Calu3 (cell line): ENCODE measurements at regions not wholly inside any gene's neighbourhood (a gene's known extent, or its start where the extent isn't known, plus 50 kb on each side); places are given as distances from the start of the nearest gene placed in this dataset.

Experiments used
- BruUV-seq: library from RNA; stranded (reverse); fragments of 400-500 nt; replicated peaks from 2 replicates; lab custom pipeline; 2021; lab: Mats Ljungman, UMichigan
- CTCF ChIA-PET: fragments of 300-600 bp; sonication (Branson Sonifier 250); formaldehyde crosslinking; loops from one replicate; lab custom pipeline; 2022; ENCODE audit warnings: antibody characterized with exemption; lab: Charles Lee
- DNase-seq: peaks from one replicate; pipeline ENCODE4 v3.0.0; 2022
- H3K27ac Mint-ChIP-seq: one replicate; pipeline ENCODE4 v1.8.0; 2022; ENCODE audit warnings: mixed read lengths; ENCODE audit not compliant: unreplicated experiment
- H3K27me3 Mint-ChIP-seq: one replicate; pipeline ENCODE4 v1.8.0; 2022; ENCODE audit warnings: mixed read lengths; ENCODE audit not compliant: unreplicated experiment
- H3K36me3 Mint-ChIP-seq: one replicate; pipeline ENCODE4 v1.8.0; 2022; ENCODE audit warnings: mild to moderate bottlenecking, moderate library complexity, mixed read lengths; ENCODE audit not compliant: insufficient read depth, unreplicated experiment
- H3K4me1 Mint-ChIP-seq: one replicate; pipeline ENCODE4 v1.8.0; 2022; ENCODE audit warnings: mild to moderate bottlenecking, low read depth, mixed read lengths; ENCODE audit not compliant: unreplicated experiment
- H3K4me3 Mint-ChIP-seq: one replicate; pipeline ENCODE4 v1.8.0; 2022; ENCODE audit warnings: mild to moderate bottlenecking, low read depth, moderate library complexity, mixed read lengths; ENCODE audit not compliant: unreplicated experiment
- H3K9me3 Mint-ChIP-seq: one replicate; pipeline ENCODE4 v1.8.0; 2022; ENCODE audit warnings: low read depth, mixed read lengths; ENCODE audit not compliant: unreplicated experiment
- intact Hi-C: fragments of 100-400 bp; cut with micrococcal nuclease; formaldehyde crosslinking; loops from one replicate; pipeline ENCODE4 v1.10.0; 2022; ENCODE audit not compliant: unreplicated experiment
- TF ChIP-seq, protein P1 (sequence below): fragments of 200-600 bp; IDR thresholded peaks from one replicate; pipeline ENCODE4 v1.8.0; 2022; ENCODE audit warnings: antibody characterized with exemption; ENCODE audit not compliant: unreplicated experiment

DNA sequence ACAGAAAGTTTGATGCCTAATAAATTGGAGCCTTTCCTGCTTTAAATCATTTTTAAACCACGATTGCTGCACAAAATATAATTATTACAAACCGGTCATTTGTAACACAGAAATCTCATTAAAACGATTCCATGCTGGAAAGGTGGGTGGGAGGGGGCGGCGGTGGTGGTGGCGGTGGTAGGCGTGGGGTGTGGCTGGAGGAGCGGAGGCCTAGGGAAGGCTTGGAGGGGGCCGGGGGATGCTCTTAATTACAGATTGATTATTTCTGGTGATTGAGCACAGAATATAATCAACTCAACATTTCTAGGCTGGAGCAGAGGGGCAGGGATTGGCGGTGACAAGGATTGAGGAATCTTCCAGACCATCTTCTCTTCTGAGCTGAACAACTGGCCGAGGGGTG, 157.5 kb downstream of the TRIM29 start:
- CTCF ChIA-PET = no interaction called here
- no peak for DNase-seq
- TF ChIP-seq, protein P1, sequence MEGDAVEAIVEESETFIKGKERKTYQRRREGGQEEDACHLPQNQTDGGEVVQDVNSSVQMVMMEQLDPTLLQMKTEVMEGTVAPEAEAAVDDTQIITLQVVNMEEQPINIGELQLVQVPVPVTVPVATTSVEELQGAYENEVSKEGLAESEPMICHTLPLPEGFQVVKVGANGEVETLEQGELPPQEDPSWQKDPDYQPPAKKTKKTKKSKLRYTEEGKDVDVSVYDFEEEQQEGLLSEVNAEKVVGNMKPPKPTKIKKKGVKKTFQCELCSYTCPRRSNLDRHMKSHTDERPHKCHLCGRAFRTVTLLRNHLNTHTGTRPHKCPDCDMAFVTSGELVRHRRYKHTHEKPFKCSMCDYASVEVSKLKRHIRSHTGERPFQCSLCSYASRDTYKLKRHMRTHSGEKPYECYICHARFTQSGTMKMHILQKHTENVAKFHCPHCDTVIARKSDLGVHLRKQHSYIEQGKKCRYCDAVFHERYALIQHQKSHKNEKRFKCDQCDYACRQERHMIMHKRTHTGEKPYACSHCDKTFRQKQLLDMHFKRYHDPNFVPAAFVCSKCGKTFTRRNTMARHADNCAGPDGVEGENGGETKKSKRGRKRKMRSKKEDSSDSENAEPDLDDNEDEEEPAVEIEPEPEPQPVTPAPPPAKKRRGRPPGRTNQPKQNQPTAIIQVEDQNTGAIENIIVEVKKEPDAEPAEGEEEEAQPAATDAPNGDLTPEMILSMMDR = no peak
- Mint-ChIP-seq H3K27me3 (peaks cover 87% of the 10 kb centered on the region), H3K27ac (no peak overlapping the region), H3K36me3 (peaks cover 3% of the 10 kb centered on the region), H3K9me3 (no peaks in the 10 kb centered on the region), H3K4me1 (no peaks in the 10 kb centered on the region), H3K4me3 (no peak overlapping the region)
- intact Hi-C loops = no loop called here
- no TSS peak for BruUV-seq

DNA sequence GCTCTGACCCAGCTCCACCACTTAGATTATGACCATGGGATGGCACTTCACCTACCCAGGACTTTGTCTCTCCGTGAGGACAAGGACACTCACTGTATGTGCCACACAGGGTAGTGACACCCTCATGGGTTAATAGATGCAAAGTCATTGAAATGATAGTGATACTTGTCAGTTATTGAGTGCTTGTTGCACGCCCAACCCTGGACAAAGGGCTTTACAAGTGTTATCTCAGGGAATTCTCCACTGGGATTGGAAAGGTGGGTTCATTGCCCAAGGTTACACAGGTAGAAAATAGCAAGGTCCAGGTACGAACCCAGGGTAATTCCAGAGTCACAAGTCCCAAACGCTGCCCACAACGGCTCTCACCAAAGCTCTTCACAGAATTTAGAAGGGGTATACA, 158.2 kb downstream of the TRIM29 start:
- CTCF ChIA-PET = interaction anchor here (0.9 kb wide), 1 partner anchor 11 kb away, joined by 3 read pairs; no protein-coding TSS in a partner anchor
- H3K4me1 Mint-ChIP-seq = no peaks in the 10 kb centered on the region
- intact Hi-C loops = no loop called here
- no TSS peak for BruUV-seq
- H3K27ac Mint-ChIP-seq = no peak overlapping the region
- H3K4me3 Mint-ChIP-seq = no peak overlapping the region
- peaks cover 3% of the 10 kb centered on the region for H3K36me3 Mint-ChIP-seq
- TF ChIP-seq, protein P1 = no peak
- no peaks in the 10 kb centered on the region for H3K9me3 Mint-ChIP-seq
- DNase-seq = no peak
- peaks cover 79% of the 10 kb centered on the region for H3K27me3 Mint-ChIP-seq

DNA sequence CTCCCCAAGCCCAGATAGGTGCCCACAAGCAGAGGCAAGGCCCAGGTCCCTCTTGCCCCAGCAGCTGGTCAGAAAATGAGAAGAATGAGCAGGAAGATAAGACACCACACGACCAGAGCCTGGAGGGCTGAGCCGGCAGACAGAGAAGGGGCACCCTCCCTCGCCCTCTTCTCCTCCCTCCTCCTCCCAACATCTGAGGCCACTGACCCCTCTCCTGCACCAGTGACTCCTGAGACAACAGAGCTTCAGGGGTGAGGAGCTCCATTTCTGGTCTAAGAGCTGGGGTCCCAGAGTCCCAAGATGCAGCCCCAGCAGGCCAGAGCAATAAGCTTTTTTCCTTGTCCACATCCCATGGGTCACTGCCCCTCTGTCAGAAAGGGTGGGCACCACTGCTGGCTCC, 159.2 kb downstream of the TRIM29 start:
- intact Hi-C loops = no loop called here
- H3K27me3 Mint-ChIP-seq = peaks cover 69% of the 10 kb centered on the region
- no peak for DNase-seq
- H3K4me3 Mint-ChIP-seq = no peak overlapping the region
- H3K27ac Mint-ChIP-seq = no peak overlapping the region
- no TSS peak for BruUV-seq
- TF ChIP-seq, protein P1 = no peak
- no peaks in the 10 kb centered on the region for H3K4me1 Mint-ChIP-seq
- H3K9me3 Mint-ChIP-seq = no peaks in the 10 kb centered on the region
- H3K36me3 Mint-ChIP-seq = peaks cover 3% of the 10 kb centered on the region
- CTCF ChIA-PET = interaction anchor here (0.9 kb wide), 1 partner anchor 10 kb away, joined by 3 read pairs; no protein-coding TSS in a partner anchor

DNA sequence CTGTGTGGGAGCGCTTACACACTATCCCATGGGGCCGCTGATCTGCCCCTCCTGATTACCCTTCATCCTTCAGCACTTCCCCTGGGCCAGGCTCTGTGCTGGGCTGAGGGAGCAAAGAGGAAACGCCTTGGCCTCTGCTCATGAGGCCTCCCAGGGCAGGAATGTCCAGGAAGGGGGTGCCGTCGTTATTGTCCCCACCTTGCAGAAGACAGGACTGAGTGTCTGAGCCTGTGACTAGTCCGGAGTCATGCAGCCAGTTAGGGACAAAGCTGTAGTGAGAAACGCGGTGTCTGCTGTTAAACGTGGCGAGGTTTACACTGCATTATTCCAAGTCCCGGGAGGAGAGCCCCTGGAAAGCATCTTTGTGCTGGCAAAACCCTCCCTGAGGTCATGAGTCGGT, 160.0 kb downstream of the TRIM29 start:
- peaks cover 1% of the 10 kb centered on the region for H3K9me3 Mint-ChIP-seq
- no peak overlapping the region for H3K27ac Mint-ChIP-seq
- TF ChIP-seq, protein P1 = no peak
- H3K36me3 Mint-ChIP-seq = peaks cover 3% of the 10 kb centered on the region
- intact Hi-C loops = no loop called here
- no peak overlapping the region for H3K4me3 Mint-ChIP-seq
- no peaks in the 10 kb centered on the region for H3K4me1 Mint-ChIP-seq
- CTCF ChIA-PET = no interaction called here
- BruUV-seq = no TSS peak
- no peak for DNase-seq
- peaks cover 63% of the 10 kb centered on the region for H3K27me3 Mint-ChIP-seq
